Osteoblast (primary cell): ENCODE measurements at regions not wholly inside any gene's neighbourhood (a gene's known extent, or its start where the extent isn't known, plus 50 kb on each side); places are given as distances from the start of the nearest gene placed in this dataset.

Experiments used
- DNase-seq: peaks from one replicate; pipeline ENCODE4 v3.0.0; 2011; ENCODE audit warnings: low spot score, mixed read lengths; ENCODE audit not compliant: insufficient read length; ENCODE audit errors: missing footprints
- H2AFZ ChIP-seq: 2 replicates; pipeline ENCODE4 v1.6.0; 2011; ENCODE audit warnings: mild to moderate bottlenecking, low read length
- H3K27ac ChIP-seq: 2 replicates; pipeline ENCODE4 v1.5.1; 2011; ENCODE audit warnings: mild to moderate bottlenecking, low read depth, low read length, moderate library complexity
- H3K27me3 ChIP-seq: 2 replicates; pipeline ENCODE4 v1.6.0; 2012; ENCODE audit warnings: mild to moderate bottlenecking, control low read depth, inconsistent platforms, low read length, moderate library complexity; ENCODE audit not compliant: insufficient read depth
- H3K36me3 ChIP-seq: 2 replicates; pipeline ENCODE4 v1.5.1; 2011; ENCODE audit warnings: mild to moderate bottlenecking, low read length, control low read depth, moderate library complexity; ENCODE audit not compliant: insufficient read depth
- H3K4me1 ChIP-seq: 2 replicates; pipeline ENCODE4 v1.5.1; 2011; ENCODE audit warnings: mild to moderate bottlenecking, low read length, control low read depth, moderate library complexity; ENCODE audit not compliant: insufficient read depth
- H3K4me2 ChIP-seq: 2 replicates; pipeline ENCODE4 v1.6.0; 2011; ENCODE audit warnings: mild to moderate bottlenecking, low read length; ENCODE audit not compliant: insufficient read depth
- H3K4me3 ChIP-seq: fragments of 200-600 bp; sonication (generic); 3 replicates; pipeline ENCODE4 v1.5.1; 2012; ENCODE audit warnings: mild to moderate bottlenecking, low read length, inconsistent platforms; ENCODE audit not compliant: insufficient read depth
- H3K79me2 ChIP-seq: 2 replicates; pipeline ENCODE4 v1.6.0; 2012; ENCODE audit warnings: mild to moderate bottlenecking, low read length, control low read depth, inconsistent platforms; ENCODE audit not compliant: insufficient read depth
- H3K9me3 ChIP-seq: 2 replicates; pipeline ENCODE4 v1.5.1; 2011; ENCODE audit warnings: low read depth, low read length, control low read depth
- H4K20me1 ChIP-seq: 2 replicates; pipeline ENCODE4 v1.6.0; 2012; ENCODE audit warnings: mild to moderate bottlenecking, low read length, control low read depth; ENCODE audit not compliant: insufficient read depth
- TF ChIP-seq, protein P1 (sequence below): IDR thresholded peaks from 2 replicates; pipeline ENCODE4 v1.5.1; 2011; ENCODE audit warnings: mild to moderate bottlenecking, low read depth, low read length, moderate library complexity; ENCODE audit errors: extremely low read depth

DNA sequence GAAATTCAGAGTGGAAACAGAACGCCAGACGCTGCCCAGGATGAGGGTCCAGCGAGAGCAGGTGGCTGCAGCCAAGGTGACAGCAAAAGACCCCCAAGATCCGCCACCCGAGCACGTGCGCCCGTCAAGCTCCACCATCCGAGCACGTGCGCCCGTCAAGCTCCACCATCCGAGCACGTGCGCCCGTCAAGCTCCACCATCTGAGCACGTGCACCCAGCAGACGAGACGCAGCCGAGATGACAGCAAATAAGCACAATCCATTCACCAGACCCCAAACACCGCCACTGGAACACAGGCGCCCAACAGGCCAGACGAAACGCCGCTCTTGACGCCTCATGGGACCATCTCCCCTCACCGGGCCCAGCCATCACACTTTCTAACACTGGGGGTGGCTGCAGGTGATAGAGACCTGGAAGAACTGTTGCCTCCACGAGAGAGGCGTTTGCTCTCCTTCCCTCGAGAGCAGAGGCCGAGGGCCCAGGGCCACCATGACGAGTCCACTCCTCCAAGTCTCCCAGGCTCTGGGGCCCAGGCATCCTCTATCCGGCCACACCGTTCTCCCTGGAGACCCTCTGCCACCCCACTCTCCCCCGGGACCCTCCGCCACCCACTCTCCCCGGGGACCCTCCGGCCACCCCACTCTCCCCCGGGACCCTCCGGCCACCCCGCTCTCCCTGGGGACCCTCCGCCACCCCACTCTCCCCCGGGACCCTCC is 62.1 kb upstream of the GALNT9 start:
- no peaks in the 10 kb centered on the region for H4K20me1 ChIP-seq
- H3K4me2 ChIP-seq: no peak overlapping the region
- H2AFZ ChIP-seq: no peak overlapping the region
- TF ChIP-seq, protein P1, sequence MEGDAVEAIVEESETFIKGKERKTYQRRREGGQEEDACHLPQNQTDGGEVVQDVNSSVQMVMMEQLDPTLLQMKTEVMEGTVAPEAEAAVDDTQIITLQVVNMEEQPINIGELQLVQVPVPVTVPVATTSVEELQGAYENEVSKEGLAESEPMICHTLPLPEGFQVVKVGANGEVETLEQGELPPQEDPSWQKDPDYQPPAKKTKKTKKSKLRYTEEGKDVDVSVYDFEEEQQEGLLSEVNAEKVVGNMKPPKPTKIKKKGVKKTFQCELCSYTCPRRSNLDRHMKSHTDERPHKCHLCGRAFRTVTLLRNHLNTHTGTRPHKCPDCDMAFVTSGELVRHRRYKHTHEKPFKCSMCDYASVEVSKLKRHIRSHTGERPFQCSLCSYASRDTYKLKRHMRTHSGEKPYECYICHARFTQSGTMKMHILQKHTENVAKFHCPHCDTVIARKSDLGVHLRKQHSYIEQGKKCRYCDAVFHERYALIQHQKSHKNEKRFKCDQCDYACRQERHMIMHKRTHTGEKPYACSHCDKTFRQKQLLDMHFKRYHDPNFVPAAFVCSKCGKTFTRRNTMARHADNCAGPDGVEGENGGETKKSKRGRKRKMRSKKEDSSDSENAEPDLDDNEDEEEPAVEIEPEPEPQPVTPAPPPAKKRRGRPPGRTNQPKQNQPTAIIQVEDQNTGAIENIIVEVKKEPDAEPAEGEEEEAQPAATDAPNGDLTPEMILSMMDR: no peak
- no peaks in the 10 kb centered on the region for H3K9me3 ChIP-seq
- H3K36me3 ChIP-seq: no peaks in the 10 kb centered on the region
- H3K79me2 ChIP-seq: no peaks in the 10 kb centered on the region
- peaks cover 6% of the 10 kb centered on the region for H3K4me1 ChIP-seq
- peaks cover 19% of the 10 kb centered on the region for H3K27me3 ChIP-seq
- H3K4me3 ChIP-seq: no peak overlapping the region
- DNase-seq: no peak
- H3K27ac ChIP-seq: no peak overlapping the region

DNA sequence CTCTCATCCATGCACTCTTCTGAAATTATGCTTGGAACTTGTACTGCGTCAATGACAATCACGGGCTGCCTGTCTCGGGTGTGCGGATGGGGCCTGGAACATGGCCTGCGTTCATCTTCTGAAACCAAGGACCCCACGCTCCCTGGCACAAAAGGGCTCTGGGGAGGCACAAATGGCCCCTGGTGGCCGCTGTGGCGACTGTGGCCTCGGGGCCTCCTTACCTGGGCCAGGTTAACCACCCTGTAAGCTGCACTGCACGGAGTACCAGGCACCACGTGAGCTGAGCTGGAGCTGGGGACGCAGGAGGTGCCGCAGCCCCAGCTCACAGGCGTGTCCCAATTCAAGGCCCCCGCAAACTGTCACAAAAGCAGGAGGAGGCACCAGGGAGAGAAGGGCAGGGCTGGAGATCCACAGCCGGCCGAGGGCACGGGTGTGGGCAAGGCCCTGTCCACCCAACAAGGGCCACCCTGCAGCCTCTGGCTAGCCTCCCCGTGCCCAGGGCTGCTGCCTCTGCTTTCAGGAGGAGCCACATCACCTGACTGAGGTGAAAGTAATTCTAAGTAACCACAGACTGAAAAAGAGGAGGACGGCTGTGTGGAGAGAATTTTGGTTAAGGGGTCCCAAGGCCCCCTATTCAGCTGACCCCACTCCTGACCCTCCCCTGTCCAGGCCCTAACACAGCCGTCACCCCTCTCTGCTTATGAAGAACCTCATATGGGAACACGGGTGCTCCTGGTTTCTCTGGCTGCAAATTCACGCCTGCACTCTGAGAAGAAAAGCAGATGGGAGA is 61.1 kb upstream of the GALNT9 start:
- Histone ChIP-seq H3K4me3 (no peak overlapping the region), H3K9me3 (no peaks in the 10 kb centered on the region), H3K27me3 (peaks cover 29% of the 10 kb centered on the region), H3K4me1 (peaks cover 6% of the 10 kb centered on the region), H4K20me1 (no peaks in the 10 kb centered on the region), H3K36me3 (no peaks in the 10 kb centered on the region), H3K27ac (no peak overlapping the region), H3K79me2 (no peaks in the 10 kb centered on the region), H2AFZ (no peak overlapping the region), H3K4me2 (no peak overlapping the region)
- no peak for DNase-seq
- TF ChIP-seq, protein P1: no peak

DNA sequence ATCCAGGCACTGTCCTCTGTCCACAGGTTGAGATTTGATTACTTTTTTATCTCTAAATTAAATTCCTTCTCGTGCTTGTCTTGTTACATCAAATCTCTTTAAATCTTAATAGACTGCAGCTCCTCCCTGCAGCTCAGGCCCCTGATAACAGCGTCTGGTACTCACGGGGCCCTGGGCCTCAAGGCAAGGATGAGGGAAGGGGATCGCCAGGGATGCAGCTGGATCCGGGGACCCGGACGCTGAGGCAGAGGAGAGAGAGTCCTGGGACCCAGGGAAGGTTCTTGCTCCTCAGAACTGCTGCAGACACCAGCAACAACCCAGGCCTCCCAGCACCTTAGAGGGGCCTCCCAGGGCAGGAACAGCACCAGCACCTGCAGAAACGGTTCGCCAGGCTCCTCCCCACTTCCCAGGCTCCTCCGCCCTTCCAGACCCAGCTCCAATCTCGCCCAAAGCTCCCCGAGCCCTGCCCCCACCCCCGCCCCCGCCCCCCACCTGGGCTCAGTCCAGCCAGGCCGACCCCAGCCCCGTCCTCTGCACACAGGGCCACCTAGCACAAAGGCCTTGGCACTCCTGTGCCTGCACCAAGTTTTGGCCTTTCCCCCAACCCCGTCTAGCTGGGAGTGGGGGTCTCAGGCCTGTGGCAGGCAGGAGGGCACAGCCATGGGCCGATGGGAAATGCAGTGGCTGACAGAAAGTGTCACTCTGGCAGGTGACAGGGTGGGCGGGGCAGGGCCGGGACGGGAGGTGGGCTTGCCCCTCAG is 60.3 kb upstream of the GALNT9 start:
- Histone ChIP-seq H3K27ac (no peak overlapping the region), H3K79me2 (no peaks in the 10 kb centered on the region), H3K4me1 (peaks cover 6% of the 10 kb centered on the region), H2AFZ (no peak overlapping the region), H4K20me1 (no peaks in the 10 kb centered on the region), H3K9me3 (no peaks in the 10 kb centered on the region), H3K27me3 (peaks cover 36% of the 10 kb centered on the region), H3K4me3 (no peak overlapping the region), H3K36me3 (no peaks in the 10 kb centered on the region), H3K4me2 (no peak overlapping the region)
- TF ChIP-seq, protein P1: no peak
- DNase-seq: no peak
